Mesendoderm (in vitro differentiated cells): ENCODE measurements at regions not wholly inside any gene's neighbourhood (a gene's known extent, or its start where the extent isn't known, plus 50 kb on each side); places are given as distances from the start of the nearest gene placed in this dataset.
A peak's percentile ranks its signal among the peaks of the same experiment; 100 is the strongest.

ENCODE experiments used
- DNase-seq: peaks from one replicate; pipeline ENCODE4 v3.0.0; 2013
- H2AK5ac ChIP-seq: 2 replicates; pipeline ENCODE4 v1.6.1; 2013; ENCODE audit warnings: low read length, inconsistent platforms
- H2BK120ac ChIP-seq: 2 replicates; pipeline ENCODE4 v1.6.1; 2013; ENCODE audit warnings: low read depth, mild to moderate bottlenecking, low read length, moderate library complexity, mixed read lengths
- H2BK15ac ChIP-seq: replicated peaks from 2 replicates; pipeline ENCODE4 v1.6.1; 2013; ENCODE audit warnings: low read depth, mild to moderate bottlenecking, moderate library complexity
- H2BK5ac ChIP-seq: 2 replicates; pipeline ENCODE4 v1.6.1; 2013; ENCODE audit warnings: low read length, inconsistent platforms
- H3K18ac ChIP-seq: 2 replicates; pipeline ENCODE4 v1.6.1; 2013; ENCODE audit warnings: mild to moderate bottlenecking, low read length, mixed read lengths
- H3K23ac ChIP-seq: one replicate; pipeline ENCODE4 v1.6.1; 2013; ENCODE audit warnings: low read length
- H3K27ac ChIP-seq: 2 replicates; pipeline ENCODE4 v1.5.1; 2013; ENCODE audit warnings: low read depth, mild to moderate bottlenecking, inconsistent platforms, low read length, moderate library complexity
- H3K27me3 ChIP-seq: 2 replicates; pipeline ENCODE4 v1.6.1; 2013; ENCODE audit warnings: low read length, control low read depth, mild to moderate bottlenecking, inconsistent platforms; ENCODE audit not compliant: insufficient read depth, poor library complexity
- H3K36me3 ChIP-seq: 2 replicates; pipeline ENCODE4 v1.6.1; 2013; ENCODE audit warnings: low read length, inconsistent platforms; ENCODE audit not compliant: control insufficient read depth, insufficient read depth
- H3K4ac ChIP-seq: one replicate; pipeline ENCODE4 v1.6.1; 2013; ENCODE audit warnings: low read depth, mild to moderate bottlenecking, low read length, moderate library complexity
- H3K4me1 ChIP-seq: 2 replicates; pipeline ENCODE4 v1.6.1; 2013; ENCODE audit warnings: low read depth, low read length, inconsistent platforms; ENCODE audit not compliant: control insufficient read depth
- H3K4me2 ChIP-seq: 2 replicates; pipeline ENCODE4 v1.6.1; 2013; ENCODE audit warnings: low read length
- H3K4me3 ChIP-seq: 2 replicates; pipeline ENCODE4 v1.5.1; 2013; ENCODE audit warnings: mild to moderate bottlenecking, low read length
- H3K56ac ChIP-seq: one replicate; pipeline ENCODE4 v1.6.1; 2013; ENCODE audit warnings: low read length
- H3K79me1 ChIP-seq: 2 replicates; pipeline ENCODE4 v1.6.1; 2013; ENCODE audit warnings: low read length, inconsistent platforms
- H3K79me2 ChIP-seq: 2 replicates; pipeline ENCODE4 v1.6.1; 2013; ENCODE audit warnings: mild to moderate bottlenecking, low read length; ENCODE audit not compliant: control insufficient read depth, insufficient read depth
- H3K9ac ChIP-seq: 2 replicates; pipeline ENCODE4 v1.6.1; 2013; ENCODE audit warnings: low read length, inconsistent platforms
- H4K5ac ChIP-seq: one replicate; pipeline ENCODE4 v1.6.1; 2013; ENCODE audit warnings: low read length
- H4K8ac ChIP-seq: one replicate; pipeline ENCODE4 v1.6.1; 2013; ENCODE audit warnings: low read depth, mild to moderate bottlenecking, control low read depth, low read length, moderate library complexity
- WGBS: extraction: QIAGEN DNeasy Blood & Tissue Kit; methylation state at CpG from one replicate; pipeline ENCODE4 v1.1.7; 2013; ENCODE audit warnings: low lambda C conversion rate, missing lambda C conversion rate; ENCODE audit not compliant: insufficient coverage; ENCODE audit errors: extremely low coverage; 5-methylcytosine and 5-hydroxymethylcytosine counted together

- peak; percentile 93 for DNase-seq
- Histone ChIP-seq H2BK5ac (no peak overlapping the region), H2AK5ac (no peak overlapping the region), H3K4me1 (no peaks in the 10 kb centered on the region), H3K27ac (no peak overlapping the region), H3K23ac (no peak overlapping the region), H3K4me2 (no peak overlapping the region), H4K8ac (no peak overlapping the region), H2BK120ac (no peak overlapping the region), H3K9ac (no peak overlapping the region), H4K5ac (no peak overlapping the region), H3K79me1 (no peaks in the 10 kb centered on the region), H3K4ac (no peak overlapping the region), H3K18ac (no peak overlapping the region), H3K4me3 (no peak overlapping the region), H2BK15ac (no peak overlapping the region), H3K36me3 (no peaks in the 10 kb centered on the region), H3K56ac (no peak overlapping the region), H3K79me2 (no peaks in the 10 kb centered on the region), H3K27me3 (no peaks in the 10 kb centered on the region)
- no CpG with 5 or more reads among the region's 6 CpGs for WGBS
Measured at GRCh38 chr9:90102292-90102901, 497.6 kb downstream of the GADD45G start.

GRCh38 chr9:90103771-90104170, 499.0 kb downstream of the GADD45G start:
- H3K4me2 ChIP-seq = no peak overlapping the region
- no peaks in the 10 kb centered on the region for H3K27me3 ChIP-seq
- H3K4me3 ChIP-seq = no peak overlapping the region
- no peak overlapping the region for H3K18ac ChIP-seq
- no peak overlapping the region for H2BK5ac ChIP-seq
- H2BK15ac ChIP-seq = no peak overlapping the region
- H4K5ac ChIP-seq = no peak overlapping the region
- no peak overlapping the region for H3K4ac ChIP-seq
- no peak overlapping the region for H3K56ac ChIP-seq
- H2AK5ac ChIP-seq = no peak overlapping the region
- no peaks in the 10 kb centered on the region for H3K36me3 ChIP-seq
- H3K4me1 ChIP-seq = no peaks in the 10 kb centered on the region
- no peak overlapping the region for H3K9ac ChIP-seq
- no peak overlapping the region for H4K8ac ChIP-seq
- H3K79me2 ChIP-seq = no peaks in the 10 kb centered on the region
- H3K79me1 ChIP-seq = no peaks in the 10 kb centered on the region
- no peak overlapping the region for H2BK120ac ChIP-seq
- DNase-seq = no peak
- no peak overlapping the region for H3K23ac ChIP-seq
- H3K27ac ChIP-seq = no peak overlapping the region

GRCh38 chr9:90105773-90106172, 501.0 kb downstream of the GADD45G start:
- Histone ChIP-seq H3K27me3 (no peaks in the 10 kb centered on the region), H3K79me2 (no peaks in the 10 kb centered on the region), H4K8ac (no peak overlapping the region), H3K23ac (no peak overlapping the region), H3K79me1 (no peaks in the 10 kb centered on the region), H3K4me1 (no peaks in the 10 kb centered on the region), H3K4me2 (no peak overlapping the region), H2BK5ac (no peak overlapping the region), H2BK15ac (no peak overlapping the region), H3K36me3 (no peaks in the 10 kb centered on the region), H4K5ac (no peak overlapping the region), H3K27ac (no peak overlapping the region), H2AK5ac (no peak overlapping the region), H3K9ac (no peak overlapping the region), H3K4me3 (no peak overlapping the region), H3K56ac (no peak overlapping the region), H3K18ac (no peak overlapping the region), H3K4ac (no peak overlapping the region), H2BK120ac (no peak overlapping the region)
- no peak for DNase-seq
- whole genome bisulfite sequencing = no CpG with 5 or more reads among the region's 1 CpG

GRCh38 chr9:90107040-90107725, 502.4 kb downstream of the GADD45G start:
- H3K27ac ChIP-seq = no peak overlapping the region

GRCh38 chr9:90107726-90108655, 503.2 kb downstream of the GADD45G start:
- no peak overlapping the region for H4K5ac ChIP-seq
- H3K23ac ChIP-seq = no peak overlapping the region
- no peaks in the 10 kb centered on the region for H3K79me1 ChIP-seq
- H3K79me2 ChIP-seq = no peaks in the 10 kb centered on the region
- no peak overlapping the region for H2BK15ac ChIP-seq
- H2AK5ac ChIP-seq = no peak overlapping the region
- no peaks in the 10 kb centered on the region for H3K27me3 ChIP-seq
- H3K4me3 ChIP-seq = no peak overlapping the region
- H4K8ac ChIP-seq = no peak overlapping the region
- no peak overlapping the region for H3K9ac ChIP-seq
- no peak for DNase-seq
- no peak overlapping the region for H3K4ac ChIP-seq
- H3K4me2 ChIP-seq = no peak overlapping the region
- H2BK5ac ChIP-seq = no peak overlapping the region
- H3K56ac ChIP-seq = no peak overlapping the region
- WGBS = no CpG with 5 or more reads among the region's 7 CpGs
- H3K4me1 ChIP-seq = no peaks in the 10 kb centered on the region
- no peak overlapping the region for H3K18ac ChIP-seq
- H3K27ac ChIP-seq = no peak overlapping the region
- no peaks in the 10 kb centered on the region for H3K36me3 ChIP-seq
- no peak overlapping the region for H2BK120ac ChIP-seq

More at GRCh38 chr9:90107040-90107725, 502.4 kb downstream of the GADD45G start:
- Histone ChIP-seq H3K9ac (no peak overlapping the region), H3K4me1 (no peaks in the 10 kb centered on the region), H3K36me3 (no peaks in the 10 kb centered on the region), H2BK5ac (no peak overlapping the region), H3K56ac (no peak overlapping the region), H3K79me2 (no peaks in the 10 kb centered on the region), H3K18ac (no peak overlapping the region), H3K23ac (no peak overlapping the region), H3K27me3 (no peaks in the 10 kb centered on the region), H4K8ac (no peak overlapping the region), H2AK5ac (no peak overlapping the region), H3K79me1 (no peaks in the 10 kb centered on the region), H3K4ac (no peak overlapping the region), H3K4me2 (no peak overlapping the region), H3K4me3 (no peak overlapping the region), H2BK120ac (no peak overlapping the region), H2BK15ac (no peak overlapping the region), H4K5ac (no peak overlapping the region)
- no CpG with 5 or more reads among the region's 4 CpGs for WGBS
- DNase-seq = peak; percentile 11
